Smooth muscle cell (in vitro differentiated cells): ENCODE measurements at regions not wholly inside any gene's neighbourhood (a gene's known extent, or its start where the extent isn't known, plus 50 kb on each side); places are given as distances from the start of the nearest gene placed in this dataset.

Source experiments
- DNase-seq: peaks from one replicate; lab custom pipeline; 2025; ENCODE audit not compliant: unreplicated experiment; lab: John Stamatoyannopoulos, UW
- H2AFZ ChIP-seq: fragments of 200-600 bp; sonication (generic); 2 replicates; pipeline ENCODE4 v1.6.0; 2016; ENCODE audit warnings: antibody characterized with exemption, low read depth, mild to moderate bottlenecking
- H3F3A ChIP-seq: fragments of 200-600 bp; sonication (generic); 2 replicates; pipeline ENCODE4 v1.6.0; 2017; ENCODE audit warnings: antibody characterized with exemption, low read depth
- H3K27ac ChIP-seq: fragments of 200-600 bp; sonication (generic); 2 replicates; pipeline ENCODE4 v1.5.1; 2016; ENCODE audit warnings: low read depth, mild to moderate bottlenecking
- H3K27me3 ChIP-seq: fragments of 200-600 bp; sonication (generic); 2 replicates; pipeline ENCODE4 v1.6.1; 2016; ENCODE audit warnings: low read depth, mild to moderate bottlenecking
- H3K36me3 ChIP-seq: fragments of 200-600 bp; sonication (generic); 2 replicates; pipeline ENCODE4 v1.5.1; 2016; ENCODE audit warnings: low read depth
- H3K4me1 ChIP-seq: fragments of 200-600 bp; sonication (generic); 2 replicates; pipeline ENCODE4 v1.5.1; 2016; ENCODE audit warnings: low read depth
- H3K4me2 ChIP-seq: fragments of 200-600 bp; sonication (generic); 2 replicates; pipeline ENCODE4 v1.6.0; 2016; ENCODE audit warnings: mild to moderate bottlenecking
- H3K4me3 ChIP-seq: fragments of 200-600 bp; sonication (generic); 2 replicates; pipeline ENCODE4 v1.5.1; 2016; ENCODE audit warnings: mild to moderate bottlenecking
- H3K79me2 ChIP-seq: fragments of 200-600 bp; sonication (generic); 2 replicates; pipeline ENCODE4 v1.6.0; 2016; ENCODE audit warnings: low read depth, mild to moderate bottlenecking
- H3K9ac ChIP-seq: fragments of 200-600 bp; sonication (generic); 2 replicates; pipeline ENCODE4 v1.6.0; 2016; ENCODE audit warnings: low read depth
- H3K9me3 ChIP-seq: fragments of 200-600 bp; sonication (generic); replicated peaks from 2 replicates; pipeline ENCODE4 v1.5.1; 2016; ENCODE audit warnings: low read depth
- H4K20me1 ChIP-seq: fragments of 200-600 bp; sonication (generic); 2 replicates; pipeline ENCODE4 v1.6.0; 2016; ENCODE audit warnings: low read depth
- CTCF ChIP-seq: fragments of 200-600 bp; sonication (generic); IDR thresholded peaks from 2 replicates; pipeline ENCODE4 v1.5.1; 2017; ENCODE audit warnings: borderline replicate concordance, mild to moderate bottlenecking, antibody characterized with exemption; ENCODE audit not compliant: insufficient read depth, poor library complexity, severe bottlenecking
- WGBS: methylation state at CpG from one replicate; pipeline ENCODE4 v1.1.7; 2016; ENCODE audit warnings: low lambda C conversion rate; 5-methylcytosine and 5-hydroxymethylcytosine counted together

GRCh38 chr14:43039881-43040280, 1433.2 kb downstream of the LRFN5 start:
- Histone ChIP-seq H3K9ac (no peak overlapping the region), H3K4me2 (no peak overlapping the region), H3K4me1 (no peaks in the 10 kb centered on the region), H3K79me2 (no peaks in the 10 kb centered on the region), H4K20me1 (no peaks in the 10 kb centered on the region), H3F3A (no peaks in the 10 kb centered on the region), H3K36me3 (no peaks in the 10 kb centered on the region), H3K9me3 (no peaks in the 10 kb centered on the region), H3K4me3 (no peak overlapping the region), H2AFZ (no peak overlapping the region), H3K27me3 (no peaks in the 10 kb centered on the region), H3K27ac (no peak overlapping the region)
- DNase-seq, result no peak
- no peak for TF ChIP-seq CTCF
- 73% methylated on average over 2 of the region's 2 CpGs for WGBS

GRCh38 chr14:43031598-43031997, 1424.9 kb downstream of the LRFN5 start:
- no peak for TF ChIP-seq CTCF
- H3K79me2 ChIP-seq, result no peaks in the 10 kb centered on the region
- H3K9ac ChIP-seq, result no peak overlapping the region
- H3K9me3 ChIP-seq, result no peaks in the 10 kb centered on the region
- H4K20me1 ChIP-seq, result no peaks in the 10 kb centered on the region
- H3K4me3 ChIP-seq, result no peak overlapping the region
- H2AFZ ChIP-seq, result no peak overlapping the region
- H3F3A ChIP-seq, result no peaks in the 10 kb centered on the region
- DNase-seq, result no peak
- H3K27me3 ChIP-seq, result no peaks in the 10 kb centered on the region
- H3K36me3 ChIP-seq, result no peaks in the 10 kb centered on the region
- H3K27ac ChIP-seq, result no peak overlapping the region
- H3K4me2 ChIP-seq, result no peak overlapping the region
- no peaks in the 10 kb centered on the region for H3K4me1 ChIP-seq

- H3K27ac ChIP-seq, result no peak overlapping the region
- H2AFZ ChIP-seq, result no peak overlapping the region
- no peak for DNase-seq
- no peaks in the 10 kb centered on the region for H3K36me3 ChIP-seq
- H3K9ac ChIP-seq, result no peak overlapping the region
- no peaks in the 10 kb centered on the region for H3K79me2 ChIP-seq
- no peak for TF ChIP-seq CTCF
- no peaks in the 10 kb centered on the region for H3K27me3 ChIP-seq
- 79% methylated on average over 1 of the region's 1 CpG for WGBS
- H4K20me1 ChIP-seq, result no peaks in the 10 kb centered on the region
- H3F3A ChIP-seq, result no peaks in the 10 kb centered on the region
- H3K4me2 ChIP-seq, result no peak overlapping the region
- H3K4me1 ChIP-seq, result no peaks in the 10 kb centered on the region
- no peak overlapping the region for H3K4me3 ChIP-seq
- no peaks in the 10 kb centered on the region for H3K9me3 ChIP-seq
Observed at GRCh38 chr14:43022094-43022800, 1415.6 kb downstream of the LRFN5 start.

- no peaks in the 10 kb centered on the region for H3F3A ChIP-seq
- H3K4me3 ChIP-seq, result no peak overlapping the region
- no peak overlapping the region for H3K27ac ChIP-seq
- no peaks in the 10 kb centered on the region for H3K4me1 ChIP-seq
- no peaks in the 10 kb centered on the region for H4K20me1 ChIP-seq
- H2AFZ ChIP-seq, result no peak overlapping the region
- no peak for DNase-seq
- H3K4me2 ChIP-seq, result no peak overlapping the region
- H3K9ac ChIP-seq, result no peak overlapping the region
- no peak for TF ChIP-seq CTCF
- H3K79me2 ChIP-seq, result no peaks in the 10 kb centered on the region
- H3K27me3 ChIP-seq, result no peaks in the 10 kb centered on the region
- H3K9me3 ChIP-seq, result no peaks in the 10 kb centered on the region
- H3K36me3 ChIP-seq, result no peaks in the 10 kb centered on the region
Observed at GRCh38 chr14:43019826-43020225, 1413.2 kb downstream of the LRFN5 start.
